NCI-H774 (cell line): ENCODE measurements at regions not wholly inside any gene's neighbourhood (a gene's known extent, or its start where the extent isn't known, plus 50 kb on each side); places are given as distances from the start of the nearest gene placed in this dataset.
A peak's percentile ranks its signal among the peaks of the same experiment; 100 is the strongest.

Experiments used
- DNase-seq: peaks from one replicate; lab custom pipeline; 2025; lab: John Stamatoyannopoulos, UW

- no peak for DNase-seq
These were observed 300.8 kb downstream of the EFNB2 start for GRCh38 chr13:106234636-106235035.

DNA sequence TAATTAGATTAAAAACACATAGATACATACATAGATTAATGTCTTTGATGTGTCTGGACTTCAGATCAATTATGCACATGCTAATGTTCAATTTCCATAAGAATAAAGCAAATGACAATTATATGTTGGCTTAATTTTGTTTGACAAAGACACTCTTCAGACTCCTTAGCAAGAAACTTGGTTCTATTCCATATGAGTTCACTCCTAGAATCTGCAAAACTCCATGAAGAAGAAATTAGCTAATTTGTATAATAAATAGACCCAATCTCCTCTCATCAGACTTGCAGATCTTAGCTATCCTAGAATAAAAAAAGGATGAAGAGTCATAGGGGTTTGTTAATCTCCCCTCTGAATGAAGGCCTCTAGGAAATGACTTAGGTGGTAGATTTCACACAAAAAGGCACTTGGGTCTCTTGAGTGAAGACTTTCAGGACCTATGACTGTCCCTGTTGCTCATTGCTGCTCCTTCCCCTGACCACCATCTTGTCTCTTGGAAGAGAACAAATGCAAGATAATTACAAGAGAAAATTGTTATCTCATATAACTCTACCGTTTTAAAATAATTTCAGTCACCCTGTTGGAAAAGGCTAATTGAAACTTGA, 302.2 kb downstream of the EFNB2 start:
- no peak for DNase-seq

GRCh38 chr13:106232681-106233080, 302.8 kb downstream of the EFNB2 start:
- no peak for DNase-seq

- no peak for DNase-seq
These were observed 305.0 kb downstream of the EFNB2 start for GRCh38 chr13:106230450-106230849.

DNA sequence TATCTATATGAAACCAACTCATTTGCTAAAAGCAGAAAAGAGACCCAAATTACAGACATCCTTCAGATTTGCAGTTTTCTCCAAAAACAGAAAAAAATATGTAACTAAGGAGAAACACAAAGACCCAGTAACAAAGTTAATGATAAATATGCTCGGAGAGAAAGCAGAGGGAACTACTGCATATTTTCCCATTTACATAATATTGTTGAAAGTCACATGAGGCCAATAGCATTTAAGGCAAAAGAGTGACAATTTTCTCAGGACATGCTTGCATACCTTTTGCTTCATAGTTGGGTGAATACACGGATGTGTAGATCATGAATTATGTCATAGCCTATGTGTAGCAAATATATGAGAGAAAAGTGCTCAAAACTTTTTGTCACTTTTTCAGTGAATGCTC, 310.3 kb downstream of the EFNB2 start:
- DNase-seq, result no peak

DNA sequence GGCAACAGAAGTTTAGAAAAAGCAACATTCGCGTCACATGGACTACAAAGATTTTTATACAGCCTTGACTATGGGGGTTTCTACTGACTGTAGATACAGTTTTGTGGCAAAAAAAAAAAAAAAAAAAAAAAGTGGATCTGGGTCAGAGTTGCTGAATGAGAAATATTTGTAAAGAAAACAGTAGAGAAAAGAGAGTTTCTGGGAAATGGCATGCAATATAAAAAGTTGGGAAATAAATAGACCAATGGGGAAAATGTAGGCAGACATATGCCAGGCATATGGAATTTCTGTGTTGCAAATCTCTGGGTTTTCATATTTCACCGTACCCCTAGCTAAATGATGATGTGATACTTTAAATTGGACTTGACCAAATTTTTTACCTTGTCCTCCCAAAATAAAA, 315.3 kb downstream of the EFNB2 start:
- DNase-seq, result no peak

- peak; percentile 47 for DNase-seq
These were observed 322.3 kb downstream of the EFNB2 start for GRCh38 chr13:106213028-106213757.

DNA sequence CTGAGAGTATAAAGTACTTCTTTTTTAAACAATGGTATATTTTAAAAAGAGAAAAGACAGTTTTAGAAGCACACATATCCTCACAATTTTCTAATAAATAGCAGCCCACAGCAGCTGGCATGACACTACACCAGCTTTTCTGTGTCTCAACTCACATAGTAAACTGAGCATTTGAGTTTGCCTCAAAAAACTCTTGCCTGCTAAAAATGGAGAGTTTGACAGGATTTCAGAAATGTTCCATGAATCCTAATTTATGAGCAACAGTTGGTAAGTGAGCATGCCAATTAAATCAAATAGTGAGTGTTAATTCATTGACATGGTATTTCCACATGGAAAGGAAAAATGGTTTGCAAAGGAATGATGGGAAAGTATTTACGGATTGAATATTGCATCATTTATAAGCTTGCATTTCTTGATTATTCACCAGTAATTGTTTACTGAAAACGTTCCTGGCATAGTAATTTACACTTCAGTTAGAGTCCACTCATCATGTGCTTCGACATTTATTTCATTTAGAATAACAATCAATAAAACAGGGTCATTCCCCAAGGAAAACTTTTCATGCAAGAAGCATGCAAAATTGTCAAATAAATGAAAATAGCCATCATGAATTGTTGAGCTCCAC, 323.0 kb downstream of the EFNB2 start:
- no peak for DNase-seq

- DNase-seq, result no peak
These were observed 325.1 kb downstream of the EFNB2 start for GRCh38 chr13:106210324-106210723.

- DNase-seq, result no peak
These were observed 329.6 kb downstream of the EFNB2 start for GRCh38 chr13:106205871-106206270.

- no peak for DNase-seq
These were observed 338.0 kb downstream of the EFNB2 start for GRCh38 chr13:106197496-106197895.

GRCh38 chr13:106187501-106188095, 347.9 kb downstream of the EFNB2 start:
- no peak for DNase-seq

GRCh38 chr13:106187101-106187500, 348.4 kb downstream of the EFNB2 start:
- no peak for DNase-seq

DNA sequence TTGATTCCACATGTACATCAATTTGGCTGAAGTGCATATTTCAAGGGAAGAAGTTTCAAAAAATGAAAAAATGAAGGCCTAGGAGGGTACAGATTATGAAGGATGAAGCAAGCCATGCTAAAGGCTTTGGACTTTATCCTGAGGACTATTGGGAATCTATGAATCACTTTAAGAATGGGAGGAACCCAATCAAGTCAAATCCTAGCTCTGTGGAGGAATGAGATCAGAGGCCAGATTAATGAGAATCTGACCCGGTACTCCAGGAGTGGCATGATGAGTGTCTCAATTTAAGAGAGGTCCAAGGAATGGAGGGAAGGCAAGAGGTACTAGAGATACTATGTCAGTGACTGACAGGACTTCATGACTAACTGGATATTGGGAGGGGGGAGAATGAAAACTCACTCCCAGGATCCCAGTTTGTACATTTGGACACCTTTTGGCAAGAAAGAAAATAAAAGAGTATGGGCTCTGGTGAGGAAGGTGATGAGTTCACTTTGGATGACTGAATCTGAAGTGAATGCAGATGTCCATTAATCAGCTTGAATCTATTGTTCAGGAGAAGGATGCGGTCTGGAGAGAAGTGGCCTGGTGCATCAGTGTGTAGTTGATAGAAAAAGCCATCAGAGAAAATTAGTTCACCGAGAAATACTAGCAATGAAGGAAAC, 349.0 kb downstream of the EFNB2 start:
- DNase-seq, result no peak

- no peak for DNase-seq
These were observed 350.7 kb downstream of the EFNB2 start for GRCh38 chr13:106184790-106185189.

DNA sequence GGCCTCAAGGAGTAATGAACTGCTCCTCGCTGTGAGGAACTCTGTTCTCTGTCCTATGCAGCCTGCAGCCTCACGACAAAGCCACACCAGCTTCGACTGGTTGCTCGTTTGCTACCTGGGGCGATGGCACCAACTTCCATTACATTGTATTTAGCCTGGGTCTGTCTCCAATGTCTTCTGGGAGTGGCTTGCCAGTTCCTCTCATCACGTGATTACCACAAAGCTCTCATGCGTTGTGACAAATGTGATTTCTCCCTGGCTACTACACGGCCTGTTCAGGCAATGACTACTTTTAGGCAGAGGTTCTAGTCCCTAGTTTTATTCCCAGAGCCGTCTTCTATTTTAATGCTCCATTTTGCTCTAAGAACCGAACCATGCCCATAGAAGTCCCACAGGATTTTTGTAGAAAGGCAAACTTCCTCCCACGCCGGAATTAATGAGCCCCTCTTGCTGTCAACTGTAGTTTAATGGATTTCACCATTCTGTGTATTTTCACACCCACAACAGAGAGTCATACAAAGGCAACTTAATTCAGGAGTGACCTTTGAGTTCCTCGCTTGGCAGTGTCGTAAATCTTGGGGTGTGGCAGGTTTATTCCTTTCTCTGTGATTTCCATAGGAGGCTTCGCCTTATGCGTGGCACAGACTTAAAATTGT, 351.9 kb downstream of the EFNB2 start:
- DNase-seq, result no peak

DNA sequence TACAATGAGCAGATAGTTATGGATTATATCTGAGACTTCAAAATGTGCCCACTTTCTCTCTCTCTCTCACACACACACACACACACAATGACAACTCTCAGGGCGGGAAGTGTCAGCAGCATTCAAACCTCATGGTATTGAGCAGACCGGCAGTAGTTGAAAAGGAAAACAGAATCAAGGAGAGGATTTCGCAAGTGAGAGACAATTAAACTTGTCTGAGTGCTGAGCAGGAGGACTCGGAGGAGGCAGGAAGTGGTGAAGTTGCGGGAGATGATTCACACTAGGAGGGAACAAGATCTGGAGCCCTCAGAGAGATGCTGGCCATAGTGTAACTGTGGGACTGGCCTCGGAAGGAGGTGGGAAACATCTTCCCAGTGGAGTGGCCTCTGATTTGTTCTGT, 353.1 kb downstream of the EFNB2 start:
- DNase-seq, result no peak

GRCh38 chr13:106178816-106179215, 356.6 kb downstream of the EFNB2 start:
- no peak for DNase-seq

DNA sequence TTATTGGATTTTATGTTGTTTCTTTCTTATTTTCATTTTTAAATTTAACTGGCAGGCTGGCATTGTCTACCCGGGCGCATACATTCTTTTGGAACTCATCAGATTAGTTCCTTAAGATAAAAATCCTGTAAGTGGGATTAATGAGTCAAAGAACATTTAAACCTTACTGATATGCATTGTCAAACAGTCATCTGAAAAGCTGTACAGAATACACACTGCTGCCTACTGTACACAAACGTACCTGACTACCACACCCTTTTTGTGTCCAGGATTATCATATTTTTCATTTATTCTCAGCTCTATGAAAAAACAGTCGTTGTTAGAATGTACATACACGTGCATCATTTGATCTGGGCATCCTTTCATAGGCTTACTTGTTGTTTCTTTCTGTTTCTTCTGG, 358.3 kb downstream of the EFNB2 start:
- no peak for DNase-seq

DNA sequence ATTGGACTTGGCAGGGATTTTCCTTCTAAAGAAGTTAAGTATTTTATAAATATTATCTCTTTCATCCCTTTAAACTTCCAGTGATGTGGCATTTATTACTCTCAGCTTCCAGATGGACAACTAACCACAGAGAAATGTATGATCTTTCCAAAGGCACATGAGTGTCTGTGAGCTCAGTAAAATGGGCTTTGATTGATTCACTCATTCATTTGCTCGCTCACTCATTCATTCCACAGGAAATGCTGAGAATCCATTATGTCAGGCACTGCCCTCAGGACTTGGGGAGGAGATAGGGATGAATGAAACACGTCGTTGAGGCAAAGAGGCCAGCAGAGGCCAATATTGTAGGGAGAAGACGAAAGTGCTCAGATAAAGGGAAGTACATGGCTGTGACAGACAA, 359.3 kb downstream of the EFNB2 start:
- no peak for DNase-seq

- no peak for DNase-seq
These were observed 361.4 kb downstream of the EFNB2 start for GRCh38 chr13:106173891-106174610.
